HL-60 (cell line): ENCODE measurements at regions not wholly inside any gene's neighbourhood (a gene's known extent, or its start where the extent isn't known, plus 50 kb on each side); places are given as distances from the start of the nearest gene placed in this dataset.

Experiments
- DNase-seq, 2 experiments: peaks; one replicate each; pipeline ENCODE4 v3.0.0-alpha.2; 2010 to 2020; ENCODE audit warnings: low read depth in 1 of 2, low spot score in 1 of 2
- H3K27ac ChIP-seq: fragments of 250-450 bp; sonication (Bioruptor Pico); replicated peaks from 2 replicates; pipeline ENCODE4 v1.5.1; 2020; ENCODE audit warnings: mild to moderate bottlenecking, moderate library complexity
- H3K27me3 ChIP-seq: fragments of 250-450 bp; sonication (Bioruptor Pico); 2 replicates; pipeline ENCODE4 v1.5.1; 2021; ENCODE audit warnings: mild to moderate bottlenecking, moderate library complexity; ENCODE audit not compliant: insufficient read depth, poor library complexity, severe bottlenecking
- H3K4me3 ChIP-seq: replicated peaks from 2 replicates; pipeline ENCODE4 v1.5.1; 2011; ENCODE audit warnings: mild to moderate bottlenecking, control low read depth, low read length; ENCODE audit not compliant: insufficient read depth
- GABPA ChIP-seq: IDR thresholded peaks from 2 replicates; pipeline ENCODE4 v1.6.1; 2012; ENCODE audit warnings: low read depth
- POLR2AphosphoS5 ChIP-seq: IDR thresholded peaks from 2 replicates; pipeline ENCODE4 v1.6.1; 2012; ENCODE audit warnings: low read depth
- SPI1 ChIP-seq: IDR thresholded peaks from 2 replicates; pipeline ENCODE4 v1.6.1; 2012; ENCODE audit warnings: low read depth, mild to moderate bottlenecking, borderline replicate concordance
- TF ChIP-seq, protein P1 (sequence below): IDR thresholded peaks from 2 replicates; pipeline ENCODE4 v1.6.1; 2012; ENCODE audit warnings: low read depth; ENCODE audit not compliant: insufficient replicate concordance
- TF ChIP-seq, protein P2 (sequence below): IDR thresholded peaks from one replicate; pipeline ENCODE4 v1.5.1; 2011; ENCODE audit warnings: low read length, control low read depth, inconsistent platforms; ENCODE audit not compliant: insufficient read depth

DNA sequence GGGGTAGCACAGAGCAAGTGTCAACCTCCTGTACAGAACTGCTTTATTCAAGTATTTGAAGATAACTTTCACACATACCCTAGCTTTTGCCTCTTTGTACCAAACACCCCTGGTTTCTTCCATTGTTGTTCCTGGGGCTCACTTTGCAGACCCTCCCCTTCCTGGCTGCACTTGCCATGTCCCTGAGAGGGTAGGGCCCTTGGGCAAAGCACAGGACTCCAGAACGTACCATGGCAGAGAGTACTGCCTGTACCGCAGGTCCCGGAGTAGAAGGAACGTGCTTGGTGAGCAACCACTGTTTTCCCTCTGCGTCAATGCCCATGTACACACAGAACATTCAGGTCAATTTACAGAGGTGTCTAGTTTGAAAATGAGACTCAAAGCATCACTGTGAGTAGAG is 290.4 kb downstream of the EN1 start:
- Histone ChIP-seq H3K27ac (no peak overlapping the region), H3K4me3 (no peak overlapping the region), H3K27me3 (no peaks in the 10 kb centered on the region)
- DNase-seq = no peak
- TF ChIP-seq SPI1 = no peak
- TF ChIP-seq, protein P1, sequence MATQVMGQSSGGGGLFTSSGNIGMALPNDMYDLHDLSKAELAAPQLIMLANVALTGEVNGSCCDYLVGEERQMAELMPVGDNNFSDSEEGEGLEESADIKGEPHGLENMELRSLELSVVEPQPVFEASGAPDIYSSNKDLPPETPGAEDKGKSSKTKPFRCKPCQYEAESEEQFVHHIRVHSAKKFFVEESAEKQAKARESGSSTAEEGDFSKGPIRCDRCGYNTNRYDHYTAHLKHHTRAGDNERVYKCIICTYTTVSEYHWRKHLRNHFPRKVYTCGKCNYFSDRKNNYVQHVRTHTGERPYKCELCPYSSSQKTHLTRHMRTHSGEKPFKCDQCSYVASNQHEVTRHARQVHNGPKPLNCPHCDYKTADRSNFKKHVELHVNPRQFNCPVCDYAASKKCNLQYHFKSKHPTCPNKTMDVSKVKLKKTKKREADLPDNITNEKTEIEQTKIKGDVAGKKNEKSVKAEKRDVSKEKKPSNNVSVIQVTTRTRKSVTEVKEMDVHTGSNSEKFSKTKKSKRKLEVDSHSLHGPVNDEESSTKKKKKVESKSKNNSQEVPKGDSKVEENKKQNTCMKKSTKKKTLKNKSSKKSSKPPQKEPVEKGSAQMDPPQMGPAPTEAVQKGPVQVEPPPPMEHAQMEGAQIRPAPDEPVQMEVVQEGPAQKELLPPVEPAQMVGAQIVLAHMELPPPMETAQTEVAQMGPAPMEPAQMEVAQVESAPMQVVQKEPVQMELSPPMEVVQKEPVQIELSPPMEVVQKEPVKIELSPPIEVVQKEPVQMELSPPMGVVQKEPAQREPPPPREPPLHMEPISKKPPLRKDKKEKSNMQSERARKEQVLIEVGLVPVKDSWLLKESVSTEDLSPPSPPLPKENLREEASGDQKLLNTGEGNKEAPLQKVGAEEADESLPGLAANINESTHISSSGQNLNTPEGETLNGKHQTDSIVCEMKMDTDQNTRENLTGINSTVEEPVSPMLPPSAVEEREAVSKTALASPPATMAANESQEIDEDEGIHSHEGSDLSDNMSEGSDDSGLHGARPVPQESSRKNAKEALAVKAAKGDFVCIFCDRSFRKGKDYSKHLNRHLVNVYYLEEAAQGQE = no peak
- TF ChIP-seq, protein P2, sequence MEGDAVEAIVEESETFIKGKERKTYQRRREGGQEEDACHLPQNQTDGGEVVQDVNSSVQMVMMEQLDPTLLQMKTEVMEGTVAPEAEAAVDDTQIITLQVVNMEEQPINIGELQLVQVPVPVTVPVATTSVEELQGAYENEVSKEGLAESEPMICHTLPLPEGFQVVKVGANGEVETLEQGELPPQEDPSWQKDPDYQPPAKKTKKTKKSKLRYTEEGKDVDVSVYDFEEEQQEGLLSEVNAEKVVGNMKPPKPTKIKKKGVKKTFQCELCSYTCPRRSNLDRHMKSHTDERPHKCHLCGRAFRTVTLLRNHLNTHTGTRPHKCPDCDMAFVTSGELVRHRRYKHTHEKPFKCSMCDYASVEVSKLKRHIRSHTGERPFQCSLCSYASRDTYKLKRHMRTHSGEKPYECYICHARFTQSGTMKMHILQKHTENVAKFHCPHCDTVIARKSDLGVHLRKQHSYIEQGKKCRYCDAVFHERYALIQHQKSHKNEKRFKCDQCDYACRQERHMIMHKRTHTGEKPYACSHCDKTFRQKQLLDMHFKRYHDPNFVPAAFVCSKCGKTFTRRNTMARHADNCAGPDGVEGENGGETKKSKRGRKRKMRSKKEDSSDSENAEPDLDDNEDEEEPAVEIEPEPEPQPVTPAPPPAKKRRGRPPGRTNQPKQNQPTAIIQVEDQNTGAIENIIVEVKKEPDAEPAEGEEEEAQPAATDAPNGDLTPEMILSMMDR = no peak
- TF ChIP-seq POLR2AphosphoS5 = no peak
- no peak for TF ChIP-seq GABPA

DNA sequence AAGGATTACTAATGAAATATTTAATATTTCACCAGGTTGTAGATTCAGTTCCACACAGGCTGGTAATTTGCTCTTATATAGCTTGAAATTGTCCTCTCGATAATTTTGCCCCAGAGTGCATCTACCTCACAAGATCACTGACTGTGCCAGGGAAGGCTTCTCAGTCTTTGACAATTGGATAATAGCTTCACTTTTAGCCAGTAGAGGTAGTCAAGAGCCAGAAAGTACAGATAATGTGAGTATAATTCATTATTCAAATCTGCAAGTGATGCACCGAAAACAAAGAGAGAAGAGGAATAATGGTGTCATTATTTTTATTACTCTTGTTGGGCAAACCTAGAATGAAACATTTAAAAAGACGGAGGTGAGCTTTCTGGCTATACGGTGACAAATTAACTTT is 292.8 kb downstream of the EN1 start:
- no peak for TF ChIP-seq SPI1
- TF ChIP-seq, protein P1 = no peak
- no peak for TF ChIP-seq POLR2AphosphoS5
- TF ChIP-seq GABPA = no peak
- TF ChIP-seq, protein P2 = no peak
- DNase-seq = no peak
- Histone ChIP-seq H3K4me3 (no peak overlapping the region), H3K27me3 (peaks cover 3% of the 10 kb centered on the region), H3K27ac (no peak overlapping the region)

DNA sequence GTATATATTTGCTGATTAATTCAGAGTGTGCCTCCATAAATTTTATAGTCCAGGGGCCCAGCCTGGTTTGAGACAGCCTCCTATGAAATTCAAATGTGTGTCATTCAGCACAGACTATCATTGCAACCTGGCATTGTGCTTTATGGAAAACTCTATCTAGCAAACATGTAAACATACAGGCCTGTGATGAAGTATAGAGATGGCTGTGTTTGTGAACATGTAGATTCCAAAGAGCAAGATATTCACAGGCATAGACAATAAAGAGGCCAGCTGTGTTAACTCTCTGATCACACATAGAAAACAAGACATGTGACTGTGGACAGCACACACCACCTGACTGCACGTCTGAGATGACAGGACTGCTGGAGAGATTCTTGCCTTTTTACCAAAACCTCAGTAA is 297.9 kb downstream of the EN1 start:
- Histone ChIP-seq H3K27me3 (peaks cover 3% of the 10 kb centered on the region), H3K4me3 (no peak overlapping the region), H3K27ac (no peak overlapping the region)
- TF ChIP-seq GABPA = no peak
- TF ChIP-seq, protein P2 = no peak
- no peak for TF ChIP-seq POLR2AphosphoS5
- TF ChIP-seq SPI1 = no peak
- TF ChIP-seq, protein P1 = no peak
- DNase-seq = no peak
